Keratinocyte (primary cell): ENCODE measurements at regions not wholly inside any gene's neighbourhood (a gene's known extent, or its start where the extent isn't known, plus 50 kb on each side); places are given as distances from the start of the nearest gene placed in this dataset.

Experiments used
- EZH2 ChIP-seq: IDR thresholded peaks from one replicate; pipeline ENCODE4 v1.6.1; 2012; ENCODE audit warnings: inconsistent platforms, mild to moderate bottlenecking, low read length, moderate library complexity
- TF ChIP-seq, protein P1 (sequence below), 3 experiments: IDR thresholded peaks in 1 of 3; conservative IDR thresholded peaks in 1 of 3; optimal IDR thresholded peaks in 1 of 3; 2 replicates in 2 of 3; 3 replicates in 1 of 3; pipeline versions ENCODE3 to v1.5.1; 2011; ENCODE audit warnings: low read length in 3 of 3, mild to moderate bottlenecking in 3 of 3, moderate library complexity in 2 of 3, control low read depth in 1 of 3, inconsistent platforms in 1 of 3; ENCODE audit not compliant: insufficient read depth in 2 of 3; ENCODE audit errors: extremely low read depth in 1 of 3

DNA sequence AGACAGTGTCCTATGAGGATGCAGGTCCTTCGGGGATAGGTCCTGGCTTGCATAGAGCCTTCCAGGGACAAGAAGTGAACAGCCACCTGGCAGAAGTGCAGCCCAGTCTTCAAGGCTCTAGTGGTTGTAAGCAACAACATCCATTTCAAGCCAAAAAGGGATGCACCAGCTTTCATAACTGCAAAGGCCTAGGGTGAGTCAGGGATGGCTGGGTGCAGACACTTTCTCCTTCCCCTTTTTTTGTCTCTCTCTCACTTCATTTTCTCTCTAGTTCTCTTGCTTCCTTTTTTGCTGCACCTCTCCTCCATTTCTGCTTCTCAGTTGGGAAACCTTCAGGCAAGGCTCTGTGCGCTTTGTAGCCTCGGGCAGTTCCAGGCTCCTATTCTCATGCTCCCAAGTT, 196.2 kb upstream of the ZNF536 start:
- TF ChIP-seq, protein P1, sequence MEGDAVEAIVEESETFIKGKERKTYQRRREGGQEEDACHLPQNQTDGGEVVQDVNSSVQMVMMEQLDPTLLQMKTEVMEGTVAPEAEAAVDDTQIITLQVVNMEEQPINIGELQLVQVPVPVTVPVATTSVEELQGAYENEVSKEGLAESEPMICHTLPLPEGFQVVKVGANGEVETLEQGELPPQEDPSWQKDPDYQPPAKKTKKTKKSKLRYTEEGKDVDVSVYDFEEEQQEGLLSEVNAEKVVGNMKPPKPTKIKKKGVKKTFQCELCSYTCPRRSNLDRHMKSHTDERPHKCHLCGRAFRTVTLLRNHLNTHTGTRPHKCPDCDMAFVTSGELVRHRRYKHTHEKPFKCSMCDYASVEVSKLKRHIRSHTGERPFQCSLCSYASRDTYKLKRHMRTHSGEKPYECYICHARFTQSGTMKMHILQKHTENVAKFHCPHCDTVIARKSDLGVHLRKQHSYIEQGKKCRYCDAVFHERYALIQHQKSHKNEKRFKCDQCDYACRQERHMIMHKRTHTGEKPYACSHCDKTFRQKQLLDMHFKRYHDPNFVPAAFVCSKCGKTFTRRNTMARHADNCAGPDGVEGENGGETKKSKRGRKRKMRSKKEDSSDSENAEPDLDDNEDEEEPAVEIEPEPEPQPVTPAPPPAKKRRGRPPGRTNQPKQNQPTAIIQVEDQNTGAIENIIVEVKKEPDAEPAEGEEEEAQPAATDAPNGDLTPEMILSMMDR (optimal IDR thresholded peaks at IDR 0.05 in 1 of 3, IDR thresholded peaks at IDR 0.05 in 1 of 3, conservative IDR thresholded peaks at IDR 0.05 in 1 of 3; ENCODE audit: extremely low read depth in 1 of 3, insufficient read depth in 2 of 3, low read length in 3 of 3): no peak
- TF ChIP-seq EZH2: no peak
